Panc1 (cell line): ENCODE measurements at regions not wholly inside any gene's neighbourhood (a gene's known extent, or its start where the extent isn't known, plus 50 kb on each side); places are given as distances from the start of the nearest gene placed in this dataset.

Experiments
- ATAC-seq: fragments of 200-7000 bp; cut with Tn5 transposase; 2 replicates; pipeline ENCODE4 v1.9.1; 2020; ENCODE audit warnings: mild to moderate bottlenecking, moderate library complexity
- BruUV-seq: library from RNA; stranded (reverse); fragments of 400-500 nt; replicated peaks from 2 replicates; lab custom pipeline; 2021; lab: Mats Ljungman, UMichigan
- CTCF ChIA-PET: fragments of 300-600 bp; sonication (Branson Sonifier 250); formaldehyde crosslinking; loops from one replicate; lab custom pipeline; 2022; ENCODE audit warnings: antibody characterized with exemption; lab: Charles Lee
- POLR2A ChIA-PET: fragments of 300-600 bp; sonication (Branson Sonifier 250); formaldehyde crosslinking; loops from one replicate; lab custom pipeline; 2022; ENCODE audit warnings: antibody characterized with exemption; lab: Charles Lee
- DNase-seq: peaks from one replicate; pipeline ENCODE4 v3.0.0-alpha.2; 2010; ENCODE audit warnings: low read depth, low spot score
- H3K27ac ChIP-seq: 2 replicates; pipeline ENCODE4 v1.5.1; 2011; ENCODE audit warnings: mild to moderate bottlenecking, low read length, inconsistent platforms
- H3K27me3 ChIP-seq: fragments of 200-500 bp; sonication (Bioruptor generic); 2 replicates; pipeline ENCODE4 v1.6.0; 2014; ENCODE audit warnings: low read length, inconsistent platforms; ENCODE audit not compliant: control insufficient read depth, insufficient read depth
- H3K36me3 ChIP-seq: fragments of 200-500 bp; sonication (Bioruptor generic); 2 replicates; pipeline ENCODE4 v1.5.1; 2014; ENCODE audit warnings: inconsistent platforms, mild to moderate bottlenecking, low read length, moderate library complexity; ENCODE audit not compliant: control insufficient read depth, insufficient read depth
- H3K4me1 ChIP-seq: 2 replicates; pipeline ENCODE4 v1.5.1; 2011; ENCODE audit warnings: inconsistent platforms, mild to moderate bottlenecking, low read length, moderate library complexity; ENCODE audit not compliant: control insufficient read depth, insufficient read depth
- H3K4me3 ChIP-seq, 2 experiments: 2 replicates each; pipeline ENCODE4 v1.5.1; 2011 to 2012; ENCODE audit warnings: low read depth in 2 of 2, low read length in 2 of 2, mild to moderate bottlenecking in 2 of 2, inconsistent platforms in 1 of 2, moderate library complexity in 1 of 2
- H3K9me3 ChIP-seq: fragments of 200-500 bp; sonication (Bioruptor generic); 2 replicates; pipeline ENCODE4 v1.5.1; 2014; ENCODE audit warnings: low read depth, mild to moderate bottlenecking, inconsistent platforms, low read length, moderate library complexity; ENCODE audit not compliant: control insufficient read depth, insufficient read depth
- CTCF ChIP-seq: fragments of 450-650 bp; IDR thresholded peaks from 2 replicates; pipeline ENCODE4 v1.5.1; 2017; ENCODE audit warnings: mild to moderate bottlenecking
- POLR2AphosphoS5 ChIP-seq: IDR thresholded peaks from 2 replicates; pipeline ENCODE4 v1.6.1; 2012; ENCODE audit warnings: mild to moderate bottlenecking, low read depth, low read length, moderate library complexity
- SIN3A ChIP-seq: IDR thresholded peaks from 2 replicates; pipeline ENCODE4 v1.6.1; 2012; ENCODE audit warnings: low read depth, mild to moderate bottlenecking, low read length, moderate library complexity, borderline replicate concordance; ENCODE audit not compliant: insufficient read depth
- TCF7L2 ChIP-seq: IDR thresholded peaks from 2 replicates; pipeline ENCODE4 v1.6.1; 2011; ENCODE audit warnings: mild to moderate bottlenecking, low read depth, low read length, inconsistent platforms
- in situ Hi-C: cut with HindIII; loops from 2 replicates; pipeline ENCODE4 v1.10.0; 2016; ENCODE audit warnings: low sequenced_read_pairs, low pct_unique_long_range_greater_than_20kb
- intact Hi-C: fragments of 100-400 bp; cut with micrococcal nuclease; formaldehyde crosslinking; loops from one replicate; pipeline ENCODE4 v1.10.0; 2022; ENCODE audit not compliant: unreplicated experiment
- TF ChIP-seq, protein P1 (sequence below), 2 experiments: IDR thresholded peaks; 2 replicates each; pipeline ENCODE4 v1.6.1; 2011 to 2012; ENCODE audit warnings: low read depth in 2 of 2, control low read depth in 1 of 2, low read length in 1 of 2, mild to moderate bottlenecking in 1 of 2, moderate library complexity in 1 of 2; ENCODE audit not compliant: insufficient read depth in 1 of 2

DNA sequence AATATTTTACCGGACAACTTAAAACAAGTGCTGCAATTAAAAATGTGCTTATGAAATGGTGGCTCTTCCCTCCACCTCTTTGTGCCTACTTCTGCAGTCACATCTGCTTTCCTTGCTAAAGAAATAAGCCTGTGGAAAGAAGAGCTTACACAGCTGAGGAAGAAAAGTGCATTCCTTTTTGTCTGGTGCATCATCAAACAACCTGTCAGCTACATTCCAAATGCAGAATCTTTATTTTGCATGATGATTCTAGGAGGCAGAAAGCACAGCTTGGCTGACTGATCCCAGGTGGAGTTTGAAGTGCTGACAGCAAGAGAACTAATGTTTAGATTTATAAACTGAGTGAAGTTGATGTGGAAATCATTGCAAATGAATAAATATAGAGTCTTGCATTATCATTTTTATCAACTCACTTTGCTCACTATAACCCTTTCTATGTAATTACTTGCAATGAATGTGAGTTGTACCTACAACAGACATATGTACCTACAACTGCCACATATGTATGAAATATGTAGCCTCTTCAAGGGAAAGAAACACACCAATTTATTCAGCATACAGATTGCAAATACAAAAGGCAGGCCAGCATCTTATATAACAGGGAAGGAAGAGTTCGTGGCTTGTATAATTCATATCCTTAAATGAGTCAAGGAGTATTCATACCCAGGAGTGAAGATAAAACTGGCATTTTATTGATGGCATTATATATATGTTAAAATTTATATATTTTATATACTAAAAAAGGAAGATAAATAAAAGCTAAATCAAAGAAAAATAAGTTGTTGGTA, 223.4 kb upstream of the MCHR2 start:
- no peak overlapping the region for H3K4me3 ChIP-seq
- ATAC-seq (no peak), DNase-seq (no peak)
- TF ChIP-seq POLR2AphosphoS5: no peak
- no peak for TF ChIP-seq SIN3A
- TF ChIP-seq TCF7L2: no peak
- TF ChIP-seq CTCF: no peak
- TF ChIP-seq, protein P1, sequence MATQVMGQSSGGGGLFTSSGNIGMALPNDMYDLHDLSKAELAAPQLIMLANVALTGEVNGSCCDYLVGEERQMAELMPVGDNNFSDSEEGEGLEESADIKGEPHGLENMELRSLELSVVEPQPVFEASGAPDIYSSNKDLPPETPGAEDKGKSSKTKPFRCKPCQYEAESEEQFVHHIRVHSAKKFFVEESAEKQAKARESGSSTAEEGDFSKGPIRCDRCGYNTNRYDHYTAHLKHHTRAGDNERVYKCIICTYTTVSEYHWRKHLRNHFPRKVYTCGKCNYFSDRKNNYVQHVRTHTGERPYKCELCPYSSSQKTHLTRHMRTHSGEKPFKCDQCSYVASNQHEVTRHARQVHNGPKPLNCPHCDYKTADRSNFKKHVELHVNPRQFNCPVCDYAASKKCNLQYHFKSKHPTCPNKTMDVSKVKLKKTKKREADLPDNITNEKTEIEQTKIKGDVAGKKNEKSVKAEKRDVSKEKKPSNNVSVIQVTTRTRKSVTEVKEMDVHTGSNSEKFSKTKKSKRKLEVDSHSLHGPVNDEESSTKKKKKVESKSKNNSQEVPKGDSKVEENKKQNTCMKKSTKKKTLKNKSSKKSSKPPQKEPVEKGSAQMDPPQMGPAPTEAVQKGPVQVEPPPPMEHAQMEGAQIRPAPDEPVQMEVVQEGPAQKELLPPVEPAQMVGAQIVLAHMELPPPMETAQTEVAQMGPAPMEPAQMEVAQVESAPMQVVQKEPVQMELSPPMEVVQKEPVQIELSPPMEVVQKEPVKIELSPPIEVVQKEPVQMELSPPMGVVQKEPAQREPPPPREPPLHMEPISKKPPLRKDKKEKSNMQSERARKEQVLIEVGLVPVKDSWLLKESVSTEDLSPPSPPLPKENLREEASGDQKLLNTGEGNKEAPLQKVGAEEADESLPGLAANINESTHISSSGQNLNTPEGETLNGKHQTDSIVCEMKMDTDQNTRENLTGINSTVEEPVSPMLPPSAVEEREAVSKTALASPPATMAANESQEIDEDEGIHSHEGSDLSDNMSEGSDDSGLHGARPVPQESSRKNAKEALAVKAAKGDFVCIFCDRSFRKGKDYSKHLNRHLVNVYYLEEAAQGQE (IDR thresholded peaks at IDR 0.05; ENCODE audit: insufficient read depth in 1 of 2, low read depth in 2 of 2, low read length in 1 of 2): no peak
- no peaks in the 10 kb centered on the region for H3K9me3 ChIP-seq
- in situ Hi-C loops: no loop called here
- H3K4me1 ChIP-seq: no peaks in the 10 kb centered on the region
- POLR2A ChIA-PET: no interaction called here
- CTCF ChIA-PET: no interaction called here
- no peak overlapping the region for H3K27ac ChIP-seq
- no TSS peak for BruUV-seq
- no peaks in the 10 kb centered on the region; the same call in 1 of the 2 replicates for H3K27me3 ChIP-seq
- intact Hi-C loops: no loop called here
- no peaks in the 10 kb centered on the region for H3K36me3 ChIP-seq

DNA sequence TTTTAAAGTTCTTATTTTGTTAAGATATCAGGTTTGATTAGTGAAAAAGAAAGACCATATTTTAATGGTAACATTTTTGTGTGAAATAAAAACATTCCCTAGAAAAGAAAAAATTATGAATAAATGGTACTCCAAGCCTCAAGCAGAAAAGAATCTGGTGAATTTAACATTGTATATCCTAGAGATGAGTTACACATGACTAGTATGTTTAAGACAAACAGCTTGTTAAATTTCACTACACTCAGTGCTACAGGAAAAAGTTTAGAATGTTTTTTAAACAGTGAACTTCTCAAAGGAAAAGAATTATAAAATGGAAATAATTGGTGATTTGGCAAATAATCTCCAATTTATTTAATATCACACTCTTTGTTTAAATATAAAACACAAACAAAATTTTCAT, 222.7 kb upstream of the MCHR2 start:
- ChIA-PET CTCF (no interaction called here), POLR2A (no interaction called here)
- no peak for ATAC-seq
- Histone ChIP-seq H3K27me3 (no peaks in the 10 kb centered on the region; the same call in 1 of the 2 replicates), H3K4me1 (no peaks in the 10 kb centered on the region), H3K4me3 (no peak overlapping the region), H3K36me3 (no peaks in the 10 kb centered on the region), H3K9me3 (no peaks in the 10 kb centered on the region), H3K27ac (no peak overlapping the region)
- intact Hi-C loops: no loop called here
- in situ Hi-C loops: no loop called here
- no TSS peak for BruUV-seq
- TF ChIP-seq POLR2AphosphoS5 (no peak), CTCF (no peak), SIN3A (no peak), TCF7L2 (no peak)
- TF ChIP-seq, protein P1 (IDR thresholded peaks at IDR 0.05; ENCODE audit: insufficient read depth in 1 of 2, low read depth in 2 of 2, low read length in 1 of 2): no peak
- DNase-seq: no peak
